ENCODE measurements at regions not wholly inside any gene's neighbourhood (a gene's known extent, or its start where the extent isn't known, plus 50 kb on each side); places are given as distances from the start of the nearest gene placed in this dataset.

- TF ChIP-seq, protein P1, sequence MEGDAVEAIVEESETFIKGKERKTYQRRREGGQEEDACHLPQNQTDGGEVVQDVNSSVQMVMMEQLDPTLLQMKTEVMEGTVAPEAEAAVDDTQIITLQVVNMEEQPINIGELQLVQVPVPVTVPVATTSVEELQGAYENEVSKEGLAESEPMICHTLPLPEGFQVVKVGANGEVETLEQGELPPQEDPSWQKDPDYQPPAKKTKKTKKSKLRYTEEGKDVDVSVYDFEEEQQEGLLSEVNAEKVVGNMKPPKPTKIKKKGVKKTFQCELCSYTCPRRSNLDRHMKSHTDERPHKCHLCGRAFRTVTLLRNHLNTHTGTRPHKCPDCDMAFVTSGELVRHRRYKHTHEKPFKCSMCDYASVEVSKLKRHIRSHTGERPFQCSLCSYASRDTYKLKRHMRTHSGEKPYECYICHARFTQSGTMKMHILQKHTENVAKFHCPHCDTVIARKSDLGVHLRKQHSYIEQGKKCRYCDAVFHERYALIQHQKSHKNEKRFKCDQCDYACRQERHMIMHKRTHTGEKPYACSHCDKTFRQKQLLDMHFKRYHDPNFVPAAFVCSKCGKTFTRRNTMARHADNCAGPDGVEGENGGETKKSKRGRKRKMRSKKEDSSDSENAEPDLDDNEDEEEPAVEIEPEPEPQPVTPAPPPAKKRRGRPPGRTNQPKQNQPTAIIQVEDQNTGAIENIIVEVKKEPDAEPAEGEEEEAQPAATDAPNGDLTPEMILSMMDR (IDR thresholded peaks at IDR 0.05; ENCODE audit: borderline replicate concordance, extremely low read depth, low read length, poor library complexity, severe bottlenecking), result no peak
- no peak for TF ChIP-seq EZH2 (IDR thresholded peaks at IDR 0.05; ENCODE audit: borderline replicate concordance, low read depth, low read length, severe bottlenecking)
These were observed 445.6 kb upstream of the POU3F3 start for GRCh38 chr2:104408266-104408665.
